HG03097 (cell line): ENCODE measurements at regions not wholly inside any gene's neighbourhood (a gene's known extent, or its start where the extent isn't known, plus 50 kb on each side); places are given as distances from the start of the nearest gene placed in this dataset.

ENCODE experiments used
- ATAC-seq: cut with Tn5 transposase; IDR thresholded peaks from one replicate; pipeline ENCODE4 v1.9.1; 2021; ENCODE audit not compliant: unreplicated experiment, low FRiP score

GRCh38 chr3:72319194-72320094 is 528.8 kb downstream of the SHQ1 start:
- no peak for ATAC-seq

DNA sequence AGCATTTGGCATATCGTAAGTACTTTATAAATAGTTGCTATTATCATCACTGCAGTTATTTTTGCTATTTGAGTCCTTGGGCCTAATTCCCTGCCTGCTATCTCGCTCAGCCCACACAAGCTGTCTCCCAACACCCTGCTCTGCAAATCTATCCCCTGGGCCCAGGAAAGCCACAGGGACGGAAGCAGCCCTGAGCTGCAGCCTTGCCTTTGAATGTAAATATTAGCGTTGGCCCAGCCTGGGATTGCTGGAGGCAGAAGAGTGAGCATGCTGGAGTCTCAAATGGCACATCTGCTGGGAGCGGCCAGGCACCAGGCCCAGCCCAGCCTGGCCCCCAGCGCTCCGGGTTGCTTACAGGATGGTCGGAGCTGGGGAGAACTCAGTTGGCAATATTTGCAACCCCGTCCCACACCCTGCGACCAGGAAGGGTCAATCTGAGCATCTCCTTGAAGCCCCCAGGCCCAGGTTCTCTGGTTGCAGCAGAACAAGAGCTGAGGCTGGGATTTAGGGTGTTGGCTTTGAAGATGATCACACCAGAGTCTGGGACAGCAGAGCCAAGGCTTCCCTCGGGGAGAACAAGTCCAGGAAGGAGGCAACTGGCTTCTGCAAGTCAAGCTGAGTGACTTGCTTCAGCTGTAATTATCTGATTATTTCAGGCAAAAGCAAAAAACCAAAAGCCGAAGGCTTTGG is 529.6 kb downstream of the SHQ1 start:
- no peak for ATAC-seq

DNA sequence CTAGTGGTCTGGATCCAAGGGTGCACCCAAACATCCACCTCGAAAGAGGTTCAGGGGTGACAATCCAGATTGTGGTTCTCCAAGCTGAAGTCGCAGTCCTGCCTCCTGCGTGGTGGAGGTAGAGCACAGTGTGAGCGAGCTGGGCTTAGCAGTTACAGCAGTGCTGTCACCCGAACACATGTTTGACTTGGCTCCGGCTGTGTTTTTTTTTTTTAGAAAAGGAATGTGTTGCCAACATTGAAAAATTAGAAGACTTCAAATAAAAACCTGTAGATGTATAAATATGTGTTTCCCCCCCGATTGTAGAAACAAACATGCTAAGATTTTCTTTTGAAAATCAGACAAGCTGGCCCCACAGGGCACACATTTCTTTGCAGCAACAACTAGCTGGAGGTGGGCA is 530.8 kb downstream of the SHQ1 start:
- no peak for ATAC-seq

DNA sequence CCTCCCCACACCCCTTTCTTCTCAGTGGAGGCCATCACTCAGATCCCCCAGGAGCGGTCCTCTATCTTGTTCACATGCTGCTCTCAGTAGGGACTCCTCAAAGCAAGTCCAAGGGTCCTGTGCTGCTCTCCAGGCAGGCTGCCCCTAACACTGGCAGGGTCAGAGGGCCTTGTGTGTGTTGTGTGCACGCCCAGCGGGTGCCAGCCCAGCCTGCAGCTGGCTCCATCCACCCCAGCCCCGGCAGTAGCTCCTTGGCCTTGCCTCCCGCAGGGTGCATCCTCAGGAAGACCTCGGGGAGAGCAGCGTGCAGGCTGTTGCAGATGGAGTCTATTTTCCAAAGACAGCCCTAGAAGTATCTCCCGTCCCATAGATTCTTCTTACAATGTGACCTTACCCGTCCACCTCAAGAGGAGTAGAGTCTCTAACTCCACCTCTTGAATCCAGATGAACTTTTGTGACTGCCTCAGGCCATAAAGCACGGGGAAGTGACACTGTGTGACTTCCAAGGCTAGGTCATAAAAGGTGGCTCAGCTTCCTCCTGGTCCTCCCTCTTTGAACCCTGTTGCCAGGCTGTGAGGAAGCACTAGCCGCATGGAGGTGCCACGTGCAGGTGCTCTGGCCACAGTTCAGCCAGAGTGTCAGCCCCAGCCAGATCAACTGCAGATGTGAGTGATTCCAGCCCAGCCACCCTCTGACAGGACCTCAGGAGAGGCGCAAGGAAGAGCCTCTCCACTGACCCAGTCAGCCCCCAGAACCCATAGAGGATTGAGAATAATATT is 531.6 kb downstream of the SHQ1 start:
- ATAC-seq: no peak

- ATAC-seq: no peak
Measured at GRCh38 chr3:72313308-72313707, 528.4 kb upstream of the PROK2 start.

GRCh38 chr3:72312339-72312738 is 527.4 kb upstream of the PROK2 start:
- ATAC-seq: no peak

DNA sequence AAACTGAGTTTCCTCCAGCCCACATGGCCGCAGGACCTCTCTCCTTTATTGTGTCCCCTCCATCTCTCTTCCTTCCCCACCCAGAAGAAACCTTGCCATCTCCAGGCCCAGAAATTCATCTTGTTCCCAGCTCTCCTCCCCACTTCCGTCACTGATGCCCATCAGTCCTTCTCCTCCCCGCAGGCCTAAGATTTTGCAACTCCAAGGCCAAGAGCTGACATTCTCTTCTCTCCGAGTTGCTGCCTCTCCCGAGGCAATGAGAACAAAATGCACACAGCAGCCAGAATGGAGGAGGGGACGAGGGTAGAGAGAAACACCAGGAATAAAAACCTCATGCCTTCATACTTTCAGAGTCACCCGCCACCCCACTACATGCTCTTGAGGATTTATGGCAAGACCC is 526.5 kb upstream of the PROK2 start:
- ATAC-seq: no peak

- peak; percentile 96 for ATAC-seq
Measured at GRCh38 chr3:72310419-72311380, 525.8 kb upstream of the PROK2 start.

DNA sequence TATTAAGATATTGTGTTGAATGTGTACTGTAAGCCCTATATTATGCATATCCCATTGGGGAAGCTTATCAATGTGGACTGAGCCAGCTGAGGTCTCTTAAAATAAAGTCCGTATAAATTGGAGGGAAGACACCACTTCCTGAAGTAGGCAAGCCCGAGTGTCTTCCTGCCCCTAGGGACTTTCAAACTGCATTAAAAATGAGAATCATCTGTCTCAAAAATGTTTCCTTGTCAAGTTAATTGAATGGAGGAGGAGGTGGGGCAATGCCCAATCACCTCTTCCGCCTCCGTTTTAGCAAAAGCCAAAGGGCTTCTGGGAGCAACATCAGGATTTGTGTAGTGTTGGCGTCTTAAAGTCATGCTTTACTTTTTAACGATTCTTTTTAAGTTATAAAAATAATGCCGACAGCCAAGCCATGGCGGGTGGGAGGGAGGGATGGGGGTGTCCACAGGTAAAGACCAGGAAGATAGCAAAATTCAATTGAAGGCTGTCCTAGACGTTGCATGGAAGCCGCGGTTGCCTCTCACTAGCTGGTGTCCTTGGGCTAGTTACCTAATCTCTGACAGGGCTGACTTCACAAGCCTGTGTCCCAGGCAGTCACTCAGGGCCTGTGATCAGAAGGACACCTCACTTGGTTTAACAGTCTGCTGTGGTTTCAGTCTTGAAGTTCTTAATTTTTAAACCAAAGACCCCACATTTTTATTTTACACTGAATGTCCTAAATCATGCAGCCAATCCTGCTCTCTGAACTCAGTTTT is 524.9 kb upstream of the PROK2 start:
- peak; percentile 10 for ATAC-seq

- ATAC-seq: no peak
Measured at GRCh38 chr3:72308641-72309040, 523.7 kb upstream of the PROK2 start.

GRCh38 chr3:72307438-72308115 is 522.6 kb upstream of the PROK2 start:
- ATAC-seq: no peak

- no peak for ATAC-seq
Measured at GRCh38 chr3:72306800-72307341, 521.9 kb upstream of the PROK2 start.

- ATAC-seq: no peak
Measured at GRCh38 chr3:72303926-72304325, 519.0 kb upstream of the PROK2 start.

DNA sequence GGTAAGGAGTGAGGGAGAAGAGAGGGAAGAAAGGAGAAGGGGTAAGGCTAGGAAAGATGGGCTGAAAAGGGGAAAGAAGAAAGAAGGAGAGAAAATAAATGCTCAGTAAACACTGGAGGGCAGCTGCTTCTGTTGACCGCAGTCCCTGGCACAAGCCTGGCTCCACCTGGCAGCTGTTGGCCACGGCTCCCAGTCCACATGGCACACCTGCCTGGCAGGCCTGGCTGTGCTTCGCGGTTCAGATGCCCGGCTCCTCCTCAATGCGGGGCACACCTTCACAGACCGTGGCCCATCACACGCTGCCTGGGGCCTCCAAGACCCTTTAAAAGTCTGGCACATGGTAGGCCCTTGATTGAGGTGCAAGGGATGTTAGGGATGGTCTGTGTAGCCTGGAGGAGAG is 516.8 kb upstream of the PROK2 start:
- ATAC-seq: no peak

- no peak for ATAC-seq
Measured at GRCh38 chr3:72300621-72301020, 515.7 kb upstream of the PROK2 start.

DNA sequence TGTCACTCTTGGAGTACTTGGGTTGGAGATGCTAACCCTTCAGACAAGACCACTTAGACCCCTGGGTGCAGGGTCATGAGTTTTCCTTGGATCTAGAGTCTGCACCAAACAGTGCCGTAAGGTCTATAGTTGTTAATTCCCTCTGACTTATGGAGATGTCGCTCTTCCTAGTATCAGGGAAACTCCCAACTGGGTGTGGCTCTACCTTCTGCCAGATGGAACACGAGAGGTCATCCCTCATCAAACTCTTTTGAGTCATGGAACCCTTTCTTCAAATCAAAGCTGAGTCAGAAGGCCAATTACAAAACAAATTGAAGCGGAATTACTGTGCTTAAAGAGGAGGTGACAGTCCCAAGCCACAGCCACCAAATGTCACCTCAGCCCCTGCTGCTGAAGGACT is 514.9 kb upstream of the PROK2 start:
- ATAC-seq: no peak

DNA sequence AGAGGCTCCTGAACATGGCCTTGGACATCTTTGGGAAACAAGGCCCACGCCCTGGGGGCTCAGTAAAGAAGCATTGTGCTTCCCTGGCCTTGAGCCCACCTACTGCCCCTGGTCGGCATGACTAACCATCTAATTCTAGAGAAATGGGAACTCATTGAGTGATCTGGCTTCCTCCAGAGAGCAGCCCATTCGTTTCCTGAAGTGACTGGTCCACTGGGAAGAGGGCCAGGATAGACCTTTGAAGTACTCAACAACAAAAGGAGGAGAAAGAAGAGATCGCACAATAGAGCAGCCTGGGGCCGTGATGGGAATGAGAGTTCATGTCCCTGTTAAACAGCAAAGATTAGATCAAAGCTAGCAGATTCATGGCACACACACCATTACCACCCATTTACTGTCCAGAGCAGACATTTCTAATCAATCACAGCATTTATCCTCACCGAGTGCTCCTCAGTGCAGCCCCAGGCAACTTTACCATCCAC is 514.4 kb upstream of the PROK2 start:
- ATAC-seq: no peak
